H1 (cell line): ENCODE measurements at regions not wholly inside any gene's neighbourhood (a gene's known extent, or its start where the extent isn't known, plus 50 kb on each side); places are given as distances from the start of the nearest gene placed in this dataset.

Experiments used
- CTCF ChIA-PET: fragments of 300-600 bp; sonication (Branson Sonifier 250); formaldehyde crosslinking; loops from one replicate; lab custom pipeline; 2021; ENCODE audit not compliant: partially characterized antibody; lab: Charles Lee
- POLR2A ChIA-PET: fragments of 300-600 bp; sonication (Branson Sonifier 250); formaldehyde crosslinking; loops from one replicate; lab custom pipeline; 2021; ENCODE audit warnings: inconsistent platforms; ENCODE audit not compliant: partially characterized antibody; lab: Charles Lee
- DNase-seq, 2 experiments: peaks; one replicate each; pipeline versions ENCODE4 v3.0.0 to v3.0.0-alpha.2; 2010 to 2022; ENCODE audit warnings: low spot score in 2 of 2, low read depth in 1 of 2, mixed read lengths in 1 of 2
- FAIRE-seq: peaks from 2 replicates; lab custom pipeline; 2011; peaks lifted over from hg19 to GRCh38; lab: Jason Lieb, UNC
- H2AFZ ChIP-seq: 2 replicates; pipeline ENCODE4 v1.8.1; 2012; ENCODE audit warnings: low read length, inconsistent platforms
- H2AK5ac ChIP-seq: 2 replicates; pipeline ENCODE4 v1.6.1; 2013; ENCODE audit warnings: low read depth, low read length
- H2BK120ac ChIP-seq: replicated peaks from 2 replicates; pipeline ENCODE3; 2013; ENCODE audit warnings: low read depth, low read length, inconsistent platforms
- H2BK12ac ChIP-seq: 2 replicates; pipeline ENCODE4 v1.6.1; 2013; ENCODE audit warnings: low read depth, low read length
- H2BK15ac ChIP-seq: 2 replicates; pipeline ENCODE4 v1.6.1; 2013; ENCODE audit warnings: low read length
- H2BK20ac ChIP-seq: 2 replicates; pipeline ENCODE4 v1.6.1; 2013; ENCODE audit warnings: low read length
- H2BK5ac ChIP-seq: 2 replicates; pipeline ENCODE4 v1.6.1; 2013; ENCODE audit warnings: low read depth, low read length
- H3K14ac ChIP-seq: 2 replicates; pipeline ENCODE4 v1.6.1; 2013; ENCODE audit warnings: inconsistent platforms; ENCODE audit not compliant: insufficient read length
- H3K18ac ChIP-seq: 2 replicates; pipeline ENCODE4 v1.6.1; 2013; ENCODE audit warnings: low read length; ENCODE audit errors: extremely low read depth
- H3K23ac ChIP-seq: 2 replicates; pipeline ENCODE4 v1.6.1; 2013; ENCODE audit warnings: inconsistent platforms; ENCODE audit not compliant: insufficient read length
- H3K23me2 ChIP-seq: 2 replicates; pipeline ENCODE4 v1.6.1; 2013; ENCODE audit warnings: low read depth, low read length
- H3K27ac ChIP-seq: 2 replicates; pipeline ENCODE4 v1.6.1; 2011; ENCODE audit warnings: low read depth, low read length, inconsistent platforms
- H3K27me3 ChIP-seq, 4 experiments: replicated peaks in 1 of 4; 1 replicate in 1 of 4; 2 replicates in 3 of 4; pipeline versions ENCODE4 v1.6.1 to v1.8.1; 2011 to 2013; ENCODE audit warnings: low read length in 3 of 4, mild to moderate bottlenecking in 3 of 4, inconsistent platforms in 2 of 4, mixed read lengths in 2 of 4, moderate library complexity in 1 of 4; ENCODE audit not compliant: control insufficient read depth in 3 of 4, insufficient read depth in 3 of 4; ENCODE audit errors: extremely low read depth in 1 of 4
- H3K36me3 ChIP-seq, 4 experiments: 2 replicates each; pipeline versions ENCODE4 v1.6.1 to v1.8.1; 2011 to 2013; ENCODE audit warnings: mild to moderate bottlenecking in 4 of 4, low read length in 3 of 4, moderate library complexity in 2 of 4, control low read depth in 1 of 4, inconsistent platforms in 1 of 4; ENCODE audit not compliant: insufficient read depth in 4 of 4, control insufficient read depth in 2 of 4
- H3K4ac ChIP-seq: replicated peaks from 2 replicates; pipeline ENCODE3; 2013; ENCODE audit warnings: low read length, low read depth, mixed read lengths, inconsistent platforms; ENCODE audit not compliant: insufficient read length
- H3K4me1 ChIP-seq, 4 experiments: replicated peaks in 1 of 4; 1 replicate in 1 of 4; 2 replicates in 3 of 4; pipeline versions ENCODE4 v1.6.1 to v1.8.1; 2011 to 2013; ENCODE audit warnings: low read length in 3 of 4, inconsistent platforms in 2 of 4, mixed read lengths in 1 of 4; ENCODE audit not compliant: insufficient read depth in 4 of 4, control insufficient read depth in 3 of 4
- H3K4me2 ChIP-seq, 2 experiments: 2 replicates each; pipeline versions ENCODE4 v1.6.1 to v1.8.1; 2011 to 2013; ENCODE audit warnings: low read depth in 2 of 2, low read length in 2 of 2, control low read depth in 1 of 2, inconsistent platforms in 1 of 2, mild to moderate bottlenecking in 1 of 2; ENCODE audit not compliant: insufficient read depth in 1 of 2
- H3K4me3 ChIP-seq, 4 experiments: fragments of 200-600, 300-600 bp in 1 of 4; sonication (generic), shearing (Covaris generic), sonication (Bioruptor Twin) in 1 of 4; 2 replicates each; pipeline versions ENCODE4 v1.5.1 to v1.8.1; 2011 to 2016; ENCODE audit warnings: low read length in 4 of 4, low read depth in 3 of 4, control low read depth in 2 of 4, inconsistent platforms in 2 of 4, mild to moderate bottlenecking in 2 of 4, mixed read lengths in 1 of 4, moderate library complexity in 1 of 4; ENCODE audit not compliant: insufficient read depth in 2 of 4; ENCODE audit errors: extremely low read depth in 1 of 4
- H3K56ac ChIP-seq: replicated peaks from 2 replicates; pipeline ENCODE3; 2013; ENCODE audit warnings: low read depth, mild to moderate bottlenecking, mixed read lengths, low read length, inconsistent platforms; ENCODE audit not compliant: insufficient read length
- H3K79me1 ChIP-seq: 2 replicates; pipeline ENCODE4 v1.6.1; 2013; ENCODE audit warnings: low read depth, low read length, control low read depth
- H3K79me2 ChIP-seq, 2 experiments: 2 replicates each; pipeline versions ENCODE4 v1.6.1 to v1.8.1; 2012 to 2013; ENCODE audit warnings: low read length in 2 of 2, mild to moderate bottlenecking in 2 of 2, inconsistent platforms in 1 of 2; ENCODE audit not compliant: insufficient read depth in 2 of 2, control insufficient read depth in 1 of 2
- H3K9ac ChIP-seq, 4 experiments: replicated peaks in 1 of 4; 1 replicate in 1 of 4; 2 replicates in 3 of 4; pipeline versions ENCODE4 v1.6.1 to v1.8.1; 2011 to 2013; ENCODE audit warnings: low read depth in 3 of 4, low read length in 3 of 4, control low read depth in 2 of 4, mild to moderate bottlenecking in 2 of 4, moderate library complexity in 2 of 4, inconsistent platforms in 1 of 4; ENCODE audit errors: extremely low read depth in 1 of 4
- H3K9me3 ChIP-seq, 2 experiments: 2 replicates each; pipeline versions ENCODE4 v1.6.1 to v1.8.1; 2012 to 2013; ENCODE audit warnings: mild to moderate bottlenecking in 2 of 2, moderate library complexity in 2 of 2, control low read depth in 1 of 2, inconsistent platforms in 1 of 2, low read depth in 1 of 2, low read length in 1 of 2, mixed read lengths in 1 of 2; ENCODE audit not compliant: insufficient read depth in 2 of 2
- H4K20me1 ChIP-seq, 2 experiments: replicated peaks in 1 of 2; 2 replicates each; pipeline versions ENCODE3 to v1.8.1; 2011 to 2013; ENCODE audit warnings: inconsistent platforms in 2 of 2, low read length in 2 of 2, mild to moderate bottlenecking in 1 of 2; ENCODE audit not compliant: insufficient read depth in 2 of 2, control insufficient read depth in 1 of 2
- H4K5ac ChIP-seq: 2 replicates; pipeline ENCODE4 v1.6.1; 2013; ENCODE audit warnings: low read length, low read depth, mixed read lengths, inconsistent platforms; ENCODE audit not compliant: insufficient read length
- H4K8ac ChIP-seq: 2 replicates; pipeline ENCODE4 v1.8.0; 2013; ENCODE audit warnings: mild to moderate bottlenecking, moderate library complexity, low read length, inconsistent platforms; ENCODE audit not compliant: insufficient read depth; ENCODE audit errors: extremely low read depth
- H4K91ac ChIP-seq: replicated peaks from 2 replicates; pipeline ENCODE3; 2013; ENCODE audit warnings: low read length, mixed read lengths, inconsistent platforms; ENCODE audit not compliant: insufficient read length
- ATF2 ChIP-seq: IDR thresholded peaks from 2 replicates; pipeline ENCODE4 v1.6.1; 2012; ENCODE audit warnings: low read length, inconsistent platforms
- CTCF ChIP-seq, 3 experiments: IDR thresholded peaks; 1 replicate in 2 of 3; 2 replicates in 1 of 3; pipeline versions ENCODE4 v1.5.1 to v1.6.1; 2011; ENCODE audit warnings: low read length in 3 of 3, mild to moderate bottlenecking in 3 of 3, inconsistent platforms in 2 of 3, low read depth in 1 of 3, moderate library complexity in 1 of 3; ENCODE audit not compliant: insufficient read depth in 1 of 3; ENCODE audit errors: control extremely low read depth in 1 of 3
- EZH2 ChIP-seq: fragments of 200-600 bp; sonication (generic); IDR thresholded peaks from 2 replicates; pipeline ENCODE4 v1.7.1; 2012; ENCODE audit warnings: low read depth, mild to moderate bottlenecking, moderate library complexity, low read length, inconsistent platforms; ENCODE audit not compliant: severe bottlenecking
- GABPA ChIP-seq: IDR thresholded peaks from 2 replicates; pipeline ENCODE4 v1.6.1; 2011; ENCODE audit warnings: mild to moderate bottlenecking, low read length, moderate library complexity, borderline replicate concordance; ENCODE audit not compliant: insufficient read depth
- KDM1A ChIP-seq: fragments of 200-600, 300-600 bp; sonication (generic); IDR thresholded peaks from 2 replicates; pipeline ENCODE4 v1.7.1; 2016; ENCODE audit warnings: mild to moderate bottlenecking, low read length, borderline replicate concordance
- MAFK ChIP-seq: IDR thresholded peaks from 2 replicates; pipeline ENCODE4 v1.6.1; 2012; ENCODE audit warnings: low read depth, mild to moderate bottlenecking, improper control_type of control experiment, low read length
- RAD21 ChIP-seq, 2 experiments: IDR thresholded peaks in 1 of 2; conservative IDR thresholded peaks in 1 of 2; 2 replicates each; pipeline ENCODE4 v1.6.1; 2011; ENCODE audit warnings: low read depth in 2 of 2, low read length in 2 of 2, improper control_type of control experiment in 1 of 2, inconsistent platforms in 1 of 2, mild to moderate bottlenecking in 1 of 2, moderate library complexity in 1 of 2
- SUZ12 ChIP-seq: fragments of 200-600 bp; sonication (generic); IDR thresholded peaks from 2 replicates; pipeline ENCODE4 v1.6.1; 2012; ENCODE audit warnings: mild to moderate bottlenecking, inconsistent platforms, low read length, moderate library complexity, mixed read lengths
- WGBS, 2 experiments: shearing (Covaris generic) in 1 of 2; methylation state at CpG; one replicate each; pipeline versions ENCODE4 v1.1.6 to v1.1.7; 2013 to 2015; ENCODE audit warnings: low lambda C conversion rate in 2 of 2, mixed read lengths in 2 of 2, inconsistent platforms in 1 of 2, low coverage in 1 of 2, missing lambda C conversion rate in 1 of 2; ENCODE audit not compliant: insufficient replicate concordance in 2 of 2, insufficient coverage in 1 of 2, insufficient read length in 1 of 2; ENCODE audit errors: extremely low coverage in 1 of 2, missing lambda C conversion rate in 1 of 2; 5-methylcytosine and 5-hydroxymethylcytosine counted together

- no peak overlapping the region for H2AFZ ChIP-seq
- no peak overlapping the region for H3K14ac ChIP-seq
- no peak overlapping the region for H2AK5ac ChIP-seq
- H3K36me3 ChIP-seq: no peaks in the 10 kb centered on the region
- no peaks in the 10 kb centered on the region for H3K79me1 ChIP-seq
- no peak overlapping the region for H3K56ac ChIP-seq
- no peak overlapping the region for H2BK15ac ChIP-seq
- no peak overlapping the region for H3K9ac ChIP-seq
- no peaks in the 10 kb centered on the region for H3K23me2 ChIP-seq
- H2BK5ac ChIP-seq: no peak overlapping the region
- WGBS, 2 experiments: 49% methylated on average over 2 of the region's 2 CpGs; no CpG with 5 or more reads in 1 of the 2 experiments
- no peak overlapping the region for H2BK12ac ChIP-seq
- H3K4ac ChIP-seq: no peak overlapping the region
- no peak overlapping the region for H4K91ac ChIP-seq
- H4K8ac ChIP-seq: no peak overlapping the region
- CTCF ChIA-PET: interaction anchor here (0.5 to 2.7 kb wide), 28 partner anchors 9 to 678 kb away, joined by 3 to 35 read pairs (median 3); no protein-coding TSS in a partner anchor
- H4K20me1 ChIP-seq: no peaks in the 10 kb centered on the region
- no peaks in the 10 kb centered on the region for H3K79me2 ChIP-seq
- H3K27me3 ChIP-seq: peaks cover 0 to 1% (median 0%) of the 10 kb centered on the region in 4 experiments; a peak in 1 of 7 replicates
- DNase-seq: no peak
- POLR2A ChIA-PET: no interaction called here
- no peak overlapping the region for H2BK20ac ChIP-seq
- no peak for FAIRE-seq
- H3K9me3 ChIP-seq: no peaks in the 10 kb centered on the region
- no peak overlapping the region for H4K5ac ChIP-seq
- no peak overlapping the region for H3K23ac ChIP-seq
- no peaks in the 10 kb centered on the region for H3K4me1 ChIP-seq
- no peak overlapping the region for H3K27ac ChIP-seq
- no peak overlapping the region for H3K4me2 ChIP-seq
- H3K18ac ChIP-seq: no peak overlapping the region
- no peak overlapping the region for H3K4me3 ChIP-seq
- no peak overlapping the region for H2BK120ac ChIP-seq
- TF ChIP-seq SUZ12: no peak
- TF ChIP-seq CTCF (IDR thresholded peaks at IDR 0.05; ENCODE audit: control extremely low read depth in 1 of 3, insufficient read depth in 1 of 3, low read depth in 1 of 3, low read length in 3 of 3): peak in 2 of 3 experiments; percentile 57 to 60; a peak in 2 of 4 replicates
- TF ChIP-seq MAFK: no peak
- TF ChIP-seq ATF2: no peak
- TF ChIP-seq RAD21 (IDR thresholded peaks at IDR 0.05 in 1 of 2, conservative IDR thresholded peaks at IDR 0.05 in 1 of 2; ENCODE audit: low read depth in 2 of 2, low read length in 2 of 2): peak; percentile 76 to 82
- no peak for TF ChIP-seq KDM1A
- TF ChIP-seq GABPA: no peak
- no peak for TF ChIP-seq EZH2
Measured at GRCh38 chr11:97140885-97141494, 751.2 kb downstream of the JRKL start.
